H1 (cell line): ENCODE measurements at regions not wholly inside any gene's neighbourhood (a gene's known extent, or its start where the extent isn't known, plus 50 kb on each side); places are given as distances from the start of the nearest gene placed in this dataset.
"Not testable (repeated sequence)": the region's sequence is repeated elsewhere in the genome, so short reads cannot be mapped to it uniquely, and the experiment has no call there.

Experiments
- ATF2 ChIP-seq: IDR thresholded peaks from 2 replicates; pipeline ENCODE4 v1.6.1; 2012; ENCODE audit warnings: low read length, inconsistent platforms
- ATF3 ChIP-seq: IDR thresholded peaks from 2 replicates; pipeline ENCODE4 v1.6.1; 2011; ENCODE audit warnings: low read depth, mild to moderate bottlenecking, low read length; ENCODE audit not compliant: insufficient read depth
- BRCA1 ChIP-seq: IDR thresholded peaks from 2 replicates; pipeline ENCODE4 v1.6.1; 2012; ENCODE audit warnings: low read depth, low read length, improper control_type of control experiment
- CHD7 ChIP-seq: fragments of 300-600 bp; sonication (generic); IDR thresholded peaks from 2 replicates; pipeline ENCODE4 v1.7.1; 2012; ENCODE audit warnings: low read length, moderate library complexity, mild to moderate bottlenecking, inconsistent platforms; ENCODE audit not compliant: insufficient replicate concordance
- CTCF ChIP-seq, 3 experiments: IDR thresholded peaks; 1 replicate in 2 of 3; 2 replicates in 1 of 3; pipeline versions ENCODE4 v1.5.1 to v1.6.1; 2011; ENCODE audit warnings: low read length in 3 of 3, mild to moderate bottlenecking in 3 of 3, inconsistent platforms in 2 of 3, low read depth in 1 of 3, moderate library complexity in 1 of 3; ENCODE audit not compliant: insufficient read depth in 1 of 3; ENCODE audit errors: control extremely low read depth in 1 of 3
- EZH2 ChIP-seq: fragments of 200-600 bp; sonication (generic); IDR thresholded peaks from 2 replicates; pipeline ENCODE4 v1.7.1; 2012; ENCODE audit warnings: low read depth, mild to moderate bottlenecking, moderate library complexity, low read length, inconsistent platforms; ENCODE audit not compliant: severe bottlenecking
- MAFK ChIP-seq: IDR thresholded peaks from 2 replicates; pipeline ENCODE4 v1.6.1; 2012; ENCODE audit warnings: low read depth, mild to moderate bottlenecking, improper control_type of control experiment, low read length
- POLR2A ChIP-seq, 2 experiments: IDR thresholded peaks; 1 replicate in 1 of 2; 2 replicates in 1 of 2; pipeline ENCODE4 v1.6.1; 2011; ENCODE audit warnings: low read depth in 2 of 2, low read length in 2 of 2, mild to moderate bottlenecking in 2 of 2; ENCODE audit errors: control extremely low read depth in 1 of 2
- POLR2AphosphoS5 ChIP-seq: IDR thresholded peaks from 2 replicates; pipeline ENCODE4 v1.6.1; 2011; ENCODE audit warnings: low read depth, low read length
- RAD21 ChIP-seq, 2 experiments: IDR thresholded peaks in 1 of 2; conservative IDR thresholded peaks in 1 of 2; 2 replicates each; pipeline ENCODE4 v1.6.1; 2011; ENCODE audit warnings: low read depth in 2 of 2, low read length in 2 of 2, improper control_type of control experiment in 1 of 2, inconsistent platforms in 1 of 2, mild to moderate bottlenecking in 1 of 2, moderate library complexity in 1 of 2
- SRF ChIP-seq: IDR thresholded peaks from 2 replicates; pipeline ENCODE4 v1.6.1; 2011; ENCODE audit warnings: mild to moderate bottlenecking, low read depth, low read length, moderate library complexity
- TAF1 ChIP-seq: IDR thresholded peaks from 2 replicates; pipeline ENCODE4 v1.6.1; 2011; ENCODE audit warnings: mild to moderate bottlenecking, low read depth, low read length
- TAF7 ChIP-seq: optimal IDR thresholded peaks from 2 replicates; pipeline ENCODE3; 2011; ENCODE audit warnings: low read depth, mild to moderate bottlenecking, inconsistent platforms, low read length, moderate library complexity, borderline replicate concordance

GRCh38 chr2:225229346-225229745 is 170.2 kb upstream of the NYAP2 start:
- TF ChIP-seq CTCF (IDR thresholded peaks at IDR 0.05; ENCODE audit: control extremely low read depth in 1 of 3, insufficient read depth in 1 of 3, low read depth in 1 of 3, low read length in 3 of 3); POLR2AphosphoS5; CHD7; POLR2A (IDR thresholded peaks at IDR 0.05; ENCODE audit: control extremely low read depth in 1 of 2, low read depth in 2 of 2, low read length in 2 of 2); ATF3; BRCA1; SRF; RAD21 (IDR thresholded peaks at IDR 0.05 in 1 of 2, conservative IDR thresholded peaks at IDR 0.05 in 1 of 2; ENCODE audit: low read depth in 2 of 2, low read length in 2 of 2); ATF2; MAFK; EZH2; TAF1; TAF7: not testable (repeated sequence)
